Ishikawa (cell line): ENCODE measurements at regions not wholly inside any gene's neighbourhood (a gene's known extent, or its start where the extent isn't known, plus 50 kb on each side); places are given as distances from the start of the nearest gene placed in this dataset.

ENCODE experiments used
- CREB1 ChIP-seq: IDR thresholded peaks from 2 replicates; pipeline ENCODE4 v1.6.1; 2012; ENCODE audit warnings: low read depth
- EP300 ChIP-seq: IDR thresholded peaks from 2 replicates; pipeline ENCODE4 v1.6.1; 2012; ENCODE audit warnings: borderline replicate concordance
- NFIC ChIP-seq: IDR thresholded peaks from 2 replicates; pipeline ENCODE4 v1.6.1; 2012
- TAF1 ChIP-seq: IDR thresholded peaks from 2 replicates; pipeline ENCODE4 v1.6.1; 2012; ENCODE audit warnings: low read depth, mild to moderate bottlenecking

DNA sequence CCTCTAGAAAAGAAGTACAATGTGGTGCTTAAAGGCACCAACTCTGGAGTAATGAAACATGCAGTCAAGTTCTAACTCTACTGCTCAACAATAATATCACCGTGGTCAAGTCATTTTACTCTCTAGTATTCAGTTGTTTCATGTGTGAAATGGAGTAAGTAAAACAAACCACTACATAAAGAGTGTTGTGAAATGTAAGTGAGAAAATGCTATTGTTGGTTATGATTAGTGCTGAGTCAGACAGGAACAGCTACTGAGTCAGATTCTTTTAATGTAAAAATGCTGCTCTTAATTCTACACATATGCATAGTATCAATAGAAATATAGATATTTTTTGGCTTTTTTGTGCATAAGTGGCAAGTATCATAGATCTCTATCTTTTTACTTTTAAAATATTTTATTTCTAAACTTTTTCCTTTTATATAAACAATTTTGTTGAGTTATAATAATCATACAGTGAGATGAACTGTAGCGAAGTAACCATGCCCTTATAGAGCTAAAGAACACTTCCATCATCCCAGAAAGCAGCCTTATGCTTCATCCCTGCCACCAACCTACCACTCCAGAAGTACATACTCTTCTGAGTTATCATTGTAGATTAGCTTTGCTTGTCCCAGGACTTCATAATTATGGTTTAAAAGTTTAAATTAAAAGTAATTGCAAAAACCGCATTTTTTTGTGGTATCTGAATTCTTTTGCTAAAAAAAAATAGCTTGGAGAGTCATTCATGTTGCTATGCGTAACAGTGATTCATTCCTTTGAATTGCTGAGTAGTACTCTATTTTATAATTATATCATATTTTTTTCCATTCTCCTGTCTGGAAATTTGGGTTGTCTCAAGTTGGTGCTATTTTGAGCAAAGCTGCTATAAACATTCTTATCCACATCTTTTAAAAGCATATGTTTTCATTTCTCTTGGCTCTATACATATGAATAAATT lies 548.2 kb upstream of the CLINT1 start:
- no peak for TF ChIP-seq CREB1
- TF ChIP-seq TAF1 = no peak
- no peak for TF ChIP-seq NFIC
- no peak for TF ChIP-seq EP300
